Posterior vena cava (tissue), 2 donors: ENCODE measurements at regions not wholly inside any gene's neighbourhood (a gene's known extent, or its start where the extent isn't known, plus 50 kb on each side); places are given as distances from the start of the nearest gene placed in this dataset.
"Not testable (repeated sequence)": the region's sequence is repeated elsewhere in the genome, so short reads cannot be mapped to it uniquely, and the experiment has no call there.

ENCODE experiments used
- DNase-seq: peaks from one replicate; pipeline ENCODE4 v3.0.0-alpha.2; 2020; ENCODE audit warnings: low spot score
- intact Hi-C, 2 donors: fragments of 100-400 bp; cut with DNase I; formaldehyde crosslinking; loops; one replicate each; pipeline versions ENCODE4 v1.14.1 to v1.14.2; 2022 to 2023
- donor health status: DM: yes; HTN: yes; CAD: no.
- donor health status: DM: yes; HTN: yes; CAD: no.

- DNase-seq: no peak
- intact Hi-C loops: no loop called here
Observed at GRCh38 chr2:19209575-19210341, 148.7 kb downstream of the OSR1 start.

DNA sequence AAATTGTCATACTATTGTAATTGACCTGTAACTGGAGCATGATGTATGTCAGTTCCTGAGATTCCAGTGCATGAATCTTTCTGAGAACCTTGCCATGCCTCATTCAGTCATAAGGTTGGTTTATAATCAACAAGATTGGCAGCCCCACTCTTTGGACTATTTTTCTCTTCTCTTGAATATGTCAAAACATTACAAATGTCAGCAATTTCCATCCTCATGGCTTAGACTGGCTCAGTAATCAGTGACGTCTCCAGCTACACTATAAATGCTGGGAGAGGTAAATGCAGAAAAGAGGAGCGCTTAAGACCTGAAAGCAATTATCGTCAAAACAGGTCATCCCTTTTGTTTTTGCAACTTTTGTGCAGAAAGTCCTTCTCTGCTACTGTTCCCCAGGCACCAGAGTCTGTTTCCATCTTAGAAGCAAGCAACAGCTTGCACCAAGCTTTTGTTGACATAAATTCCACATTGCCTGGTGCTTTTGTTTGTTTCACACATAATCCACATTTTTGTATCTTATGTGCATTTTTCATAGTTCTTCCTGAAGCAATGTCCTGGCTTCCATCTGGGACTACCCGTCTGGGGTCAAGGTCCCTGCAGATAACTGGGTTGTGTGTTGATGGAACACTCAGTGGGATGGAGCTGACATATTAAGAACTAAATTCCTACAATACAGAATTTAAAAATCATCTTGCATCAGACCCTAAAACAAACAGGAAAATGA is 149.8 kb downstream of the OSR1 start:
- DNase-seq: no peak
- intact Hi-C loops: no loop called here

GRCh38 chr2:19207452-19207851 is 151.0 kb downstream of the OSR1 start:
- intact Hi-C loops: no loop called here
- no peak for DNase-seq

DNA sequence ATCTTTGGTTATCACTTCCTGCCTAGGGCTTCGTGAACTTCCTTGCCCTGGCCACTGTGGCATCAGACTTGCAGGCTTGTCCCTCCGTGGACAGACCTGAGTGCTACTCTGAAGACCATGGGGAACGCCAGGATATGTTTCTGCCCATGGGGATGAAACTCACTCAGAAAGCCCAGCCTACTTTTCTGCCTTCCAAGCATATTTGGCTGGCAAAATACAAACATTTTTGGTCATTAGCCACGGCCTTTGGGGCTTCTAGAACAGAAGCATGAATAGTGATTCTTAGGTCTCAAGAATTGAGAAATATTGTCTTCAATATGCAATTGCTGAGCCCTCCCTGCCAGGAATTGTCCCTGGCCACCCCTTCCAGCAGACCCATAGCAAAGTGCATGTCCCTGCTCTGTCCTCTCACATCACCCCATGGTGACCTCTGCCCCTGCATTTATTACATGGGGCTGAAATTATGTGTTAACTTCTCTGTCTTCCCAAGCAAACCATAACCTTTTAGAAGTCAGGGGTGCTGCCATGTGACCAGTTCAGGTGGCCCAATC is 152.4 kb downstream of the OSR1 start:
- intact Hi-C loops: no loop called here
- no peak for DNase-seq

DNA sequence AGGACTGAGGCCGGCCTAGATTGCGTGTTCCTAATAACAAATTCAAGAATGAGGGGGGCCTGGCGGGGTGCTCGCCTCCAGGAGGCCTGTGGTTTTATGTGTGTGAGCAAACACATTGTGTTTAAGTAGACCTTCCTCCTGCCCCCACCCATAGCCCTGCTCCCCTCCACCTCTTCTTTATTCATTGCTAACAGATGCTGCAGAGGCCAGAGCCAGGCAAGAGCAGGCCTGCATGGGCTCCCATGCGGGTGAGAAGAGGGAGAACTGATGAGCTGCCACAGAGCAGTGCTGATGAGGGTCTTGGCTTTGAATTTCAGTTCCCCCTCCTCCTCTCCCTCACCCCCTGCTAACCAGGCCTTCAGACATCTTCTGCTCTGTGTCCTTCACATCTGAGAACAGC is 154.6 kb downstream of the OSR1 start:
- intact Hi-C loops: no loop called here

DNA sequence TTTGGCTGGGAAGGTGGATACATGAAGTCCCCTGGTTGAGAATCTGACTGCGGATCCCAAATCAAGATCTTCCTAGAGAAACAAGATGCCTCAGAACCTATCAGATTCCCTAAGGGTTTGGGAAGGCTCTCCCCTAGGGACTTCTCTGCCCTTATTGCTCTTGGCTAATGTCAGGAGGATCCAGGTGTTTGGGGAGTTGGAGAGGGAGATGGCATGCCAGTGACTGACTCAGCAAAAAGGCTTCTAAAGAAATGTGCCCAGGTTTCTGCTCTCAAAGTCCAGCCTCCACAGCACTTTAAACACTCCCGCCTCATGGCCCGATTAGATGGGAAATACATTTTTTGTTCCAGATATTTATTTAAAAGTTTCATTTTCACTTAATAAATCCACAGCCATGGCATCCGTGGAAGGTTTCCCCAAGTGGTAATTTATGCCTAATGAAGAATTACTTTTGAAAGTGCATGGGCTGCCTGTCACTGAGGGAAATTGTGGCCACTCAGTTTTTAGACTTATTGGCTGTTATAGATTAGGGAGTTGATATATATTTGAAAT is 156.4 kb downstream of the OSR1 start:
- intact Hi-C loops: no loop called here
- DNase-seq: no peak

More for the DNA sequence above, 154.6 kb downstream of the OSR1 start:
- DNase-seq: no peak

- no peak for DNase-seq
- intact Hi-C loops: loop anchor here in 1 of 2 donors (5.0 kb wide), 1 partner anchor 126 kb away; no protein-coding TSS in a partner anchor
Observed at GRCh38 chr2:19198381-19198780, 160.0 kb downstream of the OSR1 start.

GRCh38 chr2:19195661-19196060 is 162.8 kb downstream of the OSR1 start:
- intact Hi-C loops: loop anchor here in 1 of 2 donors (5.0 kb wide), 1 partner anchor 123 kb away; no protein-coding TSS in a partner anchor
- no peak for DNase-seq

DNA sequence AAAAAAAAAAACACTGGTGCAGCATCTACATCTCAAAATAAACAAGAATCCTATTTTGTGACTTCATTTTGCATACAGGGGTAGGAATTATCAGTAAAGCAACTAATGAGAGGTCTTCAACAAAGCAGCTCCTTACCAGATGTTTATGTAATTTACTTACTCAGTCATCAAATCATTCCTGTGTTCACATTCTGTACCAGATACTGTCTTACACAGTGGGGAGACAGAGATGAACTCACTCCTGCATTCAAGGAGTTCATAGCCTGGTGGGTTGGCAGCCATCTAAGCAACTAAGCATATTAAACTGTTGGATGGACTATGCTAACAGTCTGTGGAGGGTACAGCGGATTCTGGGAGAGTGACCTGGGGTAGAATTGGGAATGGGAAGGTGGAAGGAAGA is 169.0 kb downstream of the OSR1 start:
- no peak for DNase-seq
- intact Hi-C loops: no loop called here

GRCh38 chr2:19187323-19188020 is 171.0 kb downstream of the OSR1 start:
- no peak for DNase-seq
- intact Hi-C loops: no loop called here

GRCh38 chr2:19185086-19185485 is 173.3 kb downstream of the OSR1 start:
- no peak for DNase-seq
- intact Hi-C loops: no loop called here

GRCh38 chr2:19178175-19178574 is 180.2 kb downstream of the OSR1 start:
- intact Hi-C loops: no loop called here
- DNase-seq: no peak

DNA sequence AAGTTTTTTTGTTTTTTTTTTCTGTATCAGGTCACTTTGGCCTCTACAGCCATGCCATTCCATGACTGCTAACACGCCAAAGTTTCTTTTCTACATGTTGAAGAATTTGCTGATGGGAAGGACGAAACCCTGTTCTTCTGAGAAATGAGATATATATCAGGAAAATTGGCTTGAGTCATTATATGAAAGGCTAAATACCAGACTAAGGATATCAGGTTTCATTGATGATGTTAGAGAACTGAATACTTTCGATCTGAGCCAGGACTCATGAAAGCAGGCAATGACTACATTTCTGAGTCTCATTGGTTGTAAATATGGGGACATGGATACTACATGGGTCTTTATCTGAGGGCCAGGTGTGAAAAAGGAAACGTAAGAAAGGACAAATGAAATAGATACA is 181.4 kb downstream of the OSR1 start:
- intact Hi-C loops: no loop called here

GRCh38 chr2:19176172-19176852 is 182.1 kb downstream of the OSR1 start:
- intact Hi-C loops: no loop called here

More for the DNA sequence above, 181.4 kb downstream of the OSR1 start:
- DNase-seq: no peak

DNA sequence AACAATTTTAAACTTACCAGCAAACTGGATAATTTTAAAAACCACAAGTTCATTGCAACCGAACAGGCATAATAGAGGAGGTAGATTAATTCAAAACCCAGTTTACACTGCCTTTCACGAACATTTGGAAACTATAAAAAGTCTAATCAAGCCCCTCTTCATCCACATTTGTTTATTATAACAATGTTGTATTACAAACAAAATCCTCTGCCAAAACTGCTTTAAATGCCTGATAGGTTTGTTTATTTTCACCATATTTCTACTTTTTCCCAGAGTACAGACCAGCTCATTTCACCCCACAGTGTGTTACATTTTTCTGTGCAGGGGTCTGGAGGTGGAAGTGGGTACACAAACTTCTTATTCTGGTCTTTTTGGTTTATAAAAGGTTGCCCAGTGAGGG is 184.2 kb downstream of the OSR1 start:
- DNase-seq: no peak
- intact Hi-C loops: no loop called here

More at GRCh38 chr2:19176172-19176852, 182.1 kb downstream of the OSR1 start:
- DNase-seq: no peak

DNA sequence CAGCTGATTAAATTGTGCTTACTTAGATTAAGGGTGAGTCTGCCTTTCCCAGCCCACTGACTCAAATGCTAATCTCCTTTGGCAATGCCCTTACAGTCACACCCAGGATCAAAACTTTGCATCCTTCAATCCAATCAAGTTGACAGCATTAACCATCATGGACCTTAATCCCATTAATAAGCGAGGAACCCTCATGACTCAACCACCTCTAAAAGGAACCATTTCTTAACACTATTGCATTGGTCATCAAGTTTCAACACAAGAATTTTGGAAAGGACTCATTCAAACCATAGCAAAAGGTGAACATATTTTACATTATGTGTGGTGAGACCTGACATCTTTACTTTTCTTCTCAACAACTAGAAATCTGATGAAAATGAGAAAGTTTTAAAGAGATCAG is 187.0 kb downstream of the OSR1 start:
- no peak for DNase-seq
- intact Hi-C loops: no loop called here

- intact Hi-C loops: no loop called here
- no peak for DNase-seq
Observed at GRCh38 chr2:19169134-19169768, 189.2 kb downstream of the OSR1 start.

- intact Hi-C loops: not testable (repeated sequence)
Observed at GRCh38 chr2:19164099-19164498, 194.3 kb downstream of the OSR1 start.

GRCh38 chr2:19158896-19159295 is 199.5 kb downstream of the OSR1 start:
- no peak for DNase-seq
- intact Hi-C loops: no loop called here

More at GRCh38 chr2:19164099-19164498, 194.3 kb downstream of the OSR1 start:
- not testable (repeated sequence) for DNase-seq
